GM12878 (cell line): ENCODE measurements at regions not wholly inside any gene's neighbourhood (a gene's known extent, or its start where the extent isn't known, plus 50 kb on each side); places are given as distances from the start of the nearest gene placed in this dataset.

Experiments used
- ATAC-seq: fragments of 200-7000 bp; cut with Tn5 transposase; 3 replicates; pipeline ENCODE4 v1.9.1; 2020; ENCODE audit warnings: mild to moderate bottlenecking, moderate library complexity
- BruUV-seq: library from RNA; stranded (reverse); fragments of 400-500 nt; replicated peaks from 2 replicates; lab custom pipeline; 2021; lab: Mats Ljungman, UMichigan
- CTCF ChIA-PET: fragments of 300-600 bp; sonication (Branson Sonifier 250); formaldehyde crosslinking; extraction: SDS; loops from one replicate; lab custom pipeline; 2021; ENCODE audit warnings: inconsistent platforms; lab: Yijun Ruan, JAX
- POLR2A ChIA-PET: fragments of 350-600 bp; formaldehyde crosslinking; extraction: SDS; loops from one replicate; lab custom pipeline; 2021; ENCODE audit warnings: inconsistent platforms; lab: Charles Lee
- RAD21 ChIA-PET: fragments of 300-600 bp; sonication (Branson Sonifier 250); formaldehyde crosslinking; loops from one replicate; lab custom pipeline; 2023; ENCODE audit warnings: antibody characterized with exemption; ENCODE audit not compliant: unreplicated experiment; lab: Charles Lee
- SMC1A ChIA-PET: fragments of 300-600 bp; sonication (Branson Sonifier 250); formaldehyde crosslinking; loops from one replicate; lab custom pipeline; 2023; ENCODE audit not compliant: unreplicated experiment, uncharacterized antibody; lab: Charles Lee
- DNase-seq: peaks from one replicate; pipeline ENCODE4 v3.0.0-alpha.2; 2011; ENCODE audit warnings: low read depth, low spot score
- FAIRE-seq: peaks from 3 replicates; lab custom pipeline; 2011; peaks lifted over from hg19 to GRCh38; lab: Jason Lieb, UNC
- H2AFZ ChIP-seq: 2 replicates; pipeline ENCODE4 v1.6.0; 2011; ENCODE audit warnings: low read depth, low read length, control low read depth; ENCODE audit not compliant: control insufficient read depth
- H3K27ac ChIP-seq: 2 replicates; pipeline ENCODE4 v1.5.1; 2011; ENCODE audit warnings: control low read depth; ENCODE audit not compliant: control insufficient read depth, insufficient read depth
- H3K27me3 ChIP-seq, 2 experiments: replicated peaks in 1 of 2; 2 replicates each; pipeline versions ENCODE4 v1.6.0 to v1.6.1; 2011; ENCODE audit warnings: low read length in 1 of 2; ENCODE audit not compliant: control insufficient read depth in 2 of 2, insufficient read depth in 2 of 2
- H3K36me3 ChIP-seq, 2 experiments: 2 replicates each; pipeline ENCODE4 v1.5.1; 2011; ENCODE audit warnings: low read length in 1 of 2; ENCODE audit not compliant: control insufficient read depth in 2 of 2, insufficient read depth in 2 of 2
- H3K4me1 ChIP-seq: 2 replicates; pipeline ENCODE4 v1.6.1; 2011; ENCODE audit warnings: mild to moderate bottlenecking, low read length, moderate library complexity, mixed read lengths; ENCODE audit not compliant: control insufficient read depth, insufficient read depth
- H3K4me2 ChIP-seq: 2 replicates; pipeline ENCODE4 v1.6.0; 2011; ENCODE audit warnings: control low read depth; ENCODE audit not compliant: control insufficient read depth, insufficient read depth
- H3K4me3 ChIP-seq: fragments of 200-600 bp; sonication (generic); 2 replicates; pipeline ENCODE4 v1.5.1; 2016
- H3K79me2 ChIP-seq: 2 replicates; pipeline ENCODE4 v1.6.0; 2011; ENCODE audit warnings: low read length; ENCODE audit not compliant: control insufficient read depth, insufficient read depth
- H3K9ac ChIP-seq: 2 replicates; pipeline ENCODE4 v1.8.0; 2011; ENCODE audit warnings: low read length, control low read depth, mixed read lengths; ENCODE audit not compliant: control insufficient read depth, insufficient read depth
- H3K9me3 ChIP-seq: replicated peaks from 3 replicates; pipeline ENCODE4 v1.5.1; 2011; ENCODE audit warnings: mild to moderate bottlenecking, low read length; ENCODE audit not compliant: control insufficient read depth, insufficient read depth
- H4K20me1 ChIP-seq: 2 replicates; pipeline ENCODE4 v1.6.0; 2011; ENCODE audit not compliant: control insufficient read depth, insufficient read depth
- ASH2L ChIP-seq: fragments of 300-600, 200-600 bp; sonication (generic); IDR thresholded peaks from 2 replicates; pipeline ENCODE4 v1.6.1; 2017; ENCODE audit warnings: low read depth, mild to moderate bottlenecking, borderline replicate concordance
- BMI1 ChIP-seq: fragments of 450-650 bp; IDR thresholded peaks from 2 replicates; pipeline ENCODE4 v1.6.1; 2016; ENCODE audit warnings: mild to moderate bottlenecking, moderate library complexity, borderline replicate concordance
- CHD4 ChIP-seq: fragments of 200-600 bp; sonication (generic); IDR thresholded peaks from 2 replicates; pipeline ENCODE4 v1.6.1; 2016; ENCODE audit warnings: mild to moderate bottlenecking
- IRF4 ChIP-seq: IDR thresholded peaks from 2 replicates; pipeline ENCODE4 v1.6.1; 2011; ENCODE audit warnings: low read depth, low read length
- RB1 ChIP-seq: fragments of 450-650 bp; formaldehyde crosslinking; IDR thresholded peaks from 2 replicates; pipeline ENCODE4 v1.6.1; 2017; ENCODE audit warnings: mild to moderate bottlenecking, borderline replicate concordance
- RBBP5 ChIP-seq: fragments of 200-600 bp; sonication (generic); conservative IDR thresholded peaks from 2 replicates; pipeline ENCODE4 v1.6.1; 2016
- TCF7 ChIP-seq: IDR thresholded peaks from 2 replicates; pipeline ENCODE4 v1.6.1; 2014; ENCODE audit warnings: antibody characterized with exemption, borderline replicate concordance
- WGBS: methylation state at CpG from one replicate; pipeline ENCODE4 v1.1.6; 2016; ENCODE audit warnings: low lambda C conversion rate; ENCODE audit not compliant: insufficient replicate concordance, insufficient coverage; ENCODE audit errors: missing lambda C conversion rate; 5-methylcytosine and 5-hydroxymethylcytosine counted together
- in situ Hi-C: fragments of 300-500 bp; cut with MboI; formaldehyde crosslinking; loops from 9 replicates; pipeline ENCODE4 v1.14.3; 2018; ENCODE audit warnings: mixed read lengths
- intact Hi-C: fragments of 100-400 bp; cut with micrococcal nuclease; formaldehyde crosslinking; loops from one replicate; pipeline ENCODE4 v1.14.2; 2022; ENCODE audit not compliant: unreplicated experiment
- TF ChIP-seq, protein P1 (sequence below): IDR thresholded peaks from 2 replicates; pipeline ENCODE4 v1.6.1; 2012; ENCODE audit warnings: low read depth, low read length, improper control_type of control experiment
- TF ChIP-seq, protein P2 (sequence below): fragments of 450-650 bp; IDR thresholded peaks from 2 replicates; pipeline ENCODE4 v1.6.1; 2016; ENCODE audit warnings: mild to moderate bottlenecking
- TF ChIP-seq, protein P3 (sequence below): IDR thresholded peaks from 2 replicates; pipeline ENCODE4 v1.6.1; 2011; ENCODE audit warnings: borderline replicate concordance, low read depth, mild to moderate bottlenecking, moderate library complexity, low read length; ENCODE audit not compliant: insufficient read depth, poor library complexity, severe bottlenecking

DNA sequence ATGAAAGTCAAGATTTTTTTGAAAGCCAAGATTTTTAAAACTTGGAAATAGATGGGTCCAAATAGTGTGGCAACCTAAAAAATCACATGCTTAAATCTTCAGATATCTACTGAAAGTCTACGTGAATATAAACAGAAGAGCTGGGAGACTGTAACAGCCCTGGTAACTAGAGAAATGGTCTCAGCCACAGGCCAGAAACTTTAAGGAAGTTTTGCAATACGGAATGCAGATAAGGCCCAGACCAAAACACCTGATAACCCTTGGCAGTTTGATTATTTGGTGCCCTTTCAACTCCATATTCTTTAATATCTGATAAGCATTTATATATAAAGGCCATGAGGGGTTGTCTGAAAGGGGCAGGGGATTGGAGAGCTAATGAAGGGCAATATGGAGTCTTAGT, 537.3 kb upstream of the TGFBR2 start:
- Histone ChIP-seq H3K4me2 (no peak overlapping the region), H2AFZ (no peak overlapping the region), H3K27me3 (no peaks in the 10 kb centered on the region), H3K79me2 (no peaks in the 10 kb centered on the region), H4K20me1 (no peaks in the 10 kb centered on the region), H3K4me3 (no peak overlapping the region), H3K9me3 (no peaks in the 10 kb centered on the region; the same call in 2 of the 3 replicates), H3K4me1 (no peaks in the 10 kb centered on the region), H3K27ac (no peak overlapping the region), H3K36me3 (no peaks in the 10 kb centered on the region), H3K9ac (no peak overlapping the region)
- ATAC-seq, result no peak
- TF ChIP-seq, protein P1, sequence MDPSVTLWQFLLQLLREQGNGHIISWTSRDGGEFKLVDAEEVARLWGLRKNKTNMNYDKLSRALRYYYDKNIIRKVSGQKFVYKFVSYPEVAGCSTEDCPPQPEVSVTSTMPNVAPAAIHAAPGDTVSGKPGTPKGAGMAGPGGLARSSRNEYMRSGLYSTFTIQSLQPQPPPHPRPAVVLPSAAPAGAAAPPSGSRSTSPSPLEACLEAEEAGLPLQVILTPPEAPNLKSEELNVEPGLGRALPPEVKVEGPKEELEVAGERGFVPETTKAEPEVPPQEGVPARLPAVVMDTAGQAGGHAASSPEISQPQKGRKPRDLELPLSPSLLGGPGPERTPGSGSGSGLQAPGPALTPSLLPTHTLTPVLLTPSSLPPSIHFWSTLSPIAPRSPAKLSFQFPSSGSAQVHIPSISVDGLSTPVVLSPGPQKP, result no peak
- TF ChIP-seq, protein P2, sequence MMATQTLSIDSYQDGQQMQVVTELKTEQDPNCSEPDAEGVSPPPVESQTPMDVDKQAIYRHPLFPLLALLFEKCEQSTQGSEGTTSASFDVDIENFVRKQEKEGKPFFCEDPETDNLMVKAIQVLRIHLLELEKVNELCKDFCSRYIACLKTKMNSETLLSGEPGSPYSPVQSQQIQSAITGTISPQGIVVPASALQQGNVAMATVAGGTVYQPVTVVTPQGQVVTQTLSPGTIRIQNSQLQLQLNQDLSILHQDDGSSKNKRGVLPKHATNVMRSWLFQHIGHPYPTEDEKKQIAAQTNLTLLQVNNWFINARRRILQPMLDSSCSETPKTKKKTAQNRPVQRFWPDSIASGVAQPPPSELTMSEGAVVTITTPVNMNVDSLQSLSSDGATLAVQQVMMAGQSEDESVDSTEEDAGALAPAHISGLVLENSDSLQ, result no peak
- no peak for TF ChIP-seq BMI1
- TF ChIP-seq CHD4, result no peak
- no peak for TF ChIP-seq RBBP5
- no peak for TF ChIP-seq RB1
- no peak for TF ChIP-seq IRF4
- TF ChIP-seq TCF7, result no peak
- TF ChIP-seq ASH2L, result no peak
- TF ChIP-seq, protein P3, sequence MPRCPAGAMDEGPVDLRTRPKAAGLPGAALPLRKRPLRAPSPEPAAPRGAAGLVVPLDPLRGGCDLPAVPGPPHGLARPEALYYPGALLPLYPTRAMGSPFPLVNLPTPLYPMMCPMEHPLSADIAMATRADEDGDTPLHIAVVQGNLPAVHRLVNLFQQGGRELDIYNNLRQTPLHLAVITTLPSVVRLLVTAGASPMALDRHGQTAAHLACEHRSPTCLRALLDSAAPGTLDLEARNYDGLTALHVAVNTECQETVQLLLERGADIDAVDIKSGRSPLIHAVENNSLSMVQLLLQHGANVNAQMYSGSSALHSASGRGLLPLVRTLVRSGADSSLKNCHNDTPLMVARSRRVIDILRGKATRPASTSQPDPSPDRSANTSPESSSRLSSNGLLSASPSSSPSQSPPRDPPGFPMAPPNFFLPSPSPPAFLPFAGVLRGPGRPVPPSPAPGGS, result no peak
- intact Hi-C loops, result no loop called here
- POLR2A ChIA-PET, result no interaction called here
- FAIRE-seq, result no peak
- in situ Hi-C loops, result no loop called here
- DNase-seq, result no peak
- 14% methylated on average over 2 of the region's 2 CpGs for WGBS
- RAD21 ChIA-PET, result no interaction called here
- no TSS peak for BruUV-seq
- SMC1A ChIA-PET, result no interaction called here
- CTCF ChIA-PET, result interaction anchor here (1.1 to 1.3 kb wide), 2 partner anchors 10 to 130 kb away, joined by 3 read pairs; no protein-coding TSS in a partner anchor
